Esophagus muscularis mucosa (tissue), 4 donors: ENCODE measurements at regions not wholly inside any gene's neighbourhood (a gene's known extent, or its start where the extent isn't known, plus 50 kb on each side); places are given as distances from the start of the nearest gene placed in this dataset.
"Not testable (repeated sequence)": the region's sequence is repeated elsewhere in the genome, so short reads cannot be mapped to it uniquely, and the experiment has no call there.

ENCODE experiments used
- CTCF ChIP-seq, 3 experiments: fragments of 200-600 bp in 2 of 3; fragments of 450-650 bp in 1 of 3; sonication (generic) in 2 of 3; IDR thresholded peaks; one replicate each; pipeline ENCODE4 v1.5.1; 2017 to 2019; ENCODE audit warnings: antibody characterized with exemption in 3 of 3, mild to moderate bottlenecking in 2 of 3, moderate library complexity in 1 of 3
- EP300 ChIP-seq: sonication (generic); formaldehyde crosslinking; IDR thresholded peaks from one replicate; pipeline ENCODE4 v1.6.1; 2017; ENCODE audit warnings: antibody characterized with exemption
- POLR2A ChIP-seq: fragments of 450-650 bp; IDR thresholded peaks from one replicate; pipeline ENCODE4 v1.6.1; 2017; ENCODE audit warnings: antibody characterized with exemption, moderate library complexity, mild to moderate bottlenecking, low read depth
- POLR2AphosphoS5 ChIP-seq, 2 donors: sonication (generic); formaldehyde crosslinking; IDR thresholded peaks; one replicate each; pipeline ENCODE4 v1.6.1; 2017; ENCODE audit warnings: antibody characterized with exemption in 2 of 2

GRCh38 chr16:85519050-85519440 is 94.1 kb upstream of the GSE1 start:
- TF ChIP-seq CTCF (IDR thresholded peaks at IDR 0.05); POLR2A; EP300; POLR2AphosphoS5 (IDR thresholded peaks at IDR 0.05): not testable (repeated sequence)
